NCI-H1048 (cell line): ENCODE measurements at regions not wholly inside any gene's neighbourhood (a gene's known extent, or its start where the extent isn't known, plus 50 kb on each side); places are given as distances from the start of the nearest gene placed in this dataset.

Experiments used
- DNase-seq: peaks from one replicate; lab custom pipeline; 2025; lab: John Stamatoyannopoulos, UW

GRCh38 chr18:76195601-76196000, 299.4 kb downstream of the ZNF516 start:
- DNase-seq: no peak

GRCh38 chr18:76188097-76188496, 306.9 kb downstream of the ZNF516 start:
- no peak for DNase-seq

- DNase-seq: no peak
Measured at GRCh38 chr18:76179257-76179656, 315.8 kb downstream of the ZNF516 start.

GRCh38 chr18:76177160-76177559, 317.9 kb downstream of the ZNF516 start:
- no peak for DNase-seq

- no peak for DNase-seq
Measured at GRCh38 chr18:76174451-76174850, 320.6 kb downstream of the ZNF516 start.

GRCh38 chr18:76169733-76170132, 325.3 kb downstream of the ZNF516 start:
- no peak for DNase-seq

DNA sequence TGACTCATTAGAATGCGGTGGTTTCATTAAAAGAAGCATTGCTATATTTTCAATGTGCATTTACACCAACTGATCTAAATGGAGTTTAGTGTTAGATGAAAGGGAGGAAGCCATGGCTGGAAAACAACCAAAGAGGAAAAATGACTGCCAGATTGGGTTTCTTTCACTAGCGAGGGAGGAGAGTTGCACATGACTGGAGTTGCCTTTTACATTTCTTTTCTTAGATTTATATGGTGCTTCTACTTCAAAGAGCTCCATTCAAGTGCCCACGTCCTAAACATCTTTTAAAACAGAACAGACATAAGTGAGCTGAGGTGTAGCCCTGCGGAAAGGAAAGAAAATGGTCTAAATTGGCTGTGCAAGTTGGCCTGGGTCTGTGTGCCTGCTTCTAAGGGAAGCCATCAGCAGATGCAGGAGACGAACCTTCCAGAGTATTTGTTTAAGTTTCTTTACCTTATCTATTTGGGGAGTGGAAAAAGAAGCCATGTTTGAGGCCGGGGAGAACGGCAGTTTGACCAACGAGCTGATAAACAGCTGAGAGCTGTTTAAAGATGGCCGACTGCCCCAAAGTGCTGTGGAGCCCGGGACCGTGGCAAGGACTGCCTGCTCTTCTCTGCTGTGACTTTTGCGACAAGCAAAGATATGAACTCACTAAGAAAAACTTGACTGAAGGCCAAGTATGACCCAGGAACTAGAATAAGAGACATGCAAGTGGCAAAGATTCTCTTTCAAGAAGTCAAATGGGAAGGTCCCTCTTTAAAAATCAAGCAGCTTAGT, 327.0 kb downstream of the ZNF516 start:
- DNase-seq: no peak

- no peak for DNase-seq
Measured at GRCh38 chr18:76167410-76167809, 327.6 kb downstream of the ZNF516 start.

DNA sequence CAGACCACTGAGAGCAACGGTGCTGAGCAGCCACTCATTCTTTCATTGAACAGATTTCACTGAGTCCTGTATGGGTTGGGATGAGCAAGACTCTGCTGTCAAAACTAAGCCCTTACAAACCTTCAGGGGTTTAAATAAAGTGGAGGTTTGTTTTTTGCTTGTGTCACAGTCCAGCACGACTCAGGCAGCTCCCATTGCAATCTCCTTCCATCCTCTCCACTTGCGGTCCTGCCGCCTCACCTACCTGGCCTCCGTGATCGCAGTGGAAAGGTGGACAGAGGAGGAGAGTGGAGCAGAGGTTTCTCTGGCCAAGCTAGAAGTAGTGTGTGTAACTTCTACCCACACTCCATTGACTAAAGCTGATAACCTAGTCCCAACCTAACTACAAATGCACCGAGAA, 332.2 kb downstream of the ZNF516 start:
- no peak for DNase-seq

GRCh38 chr18:76161983-76162382, 333.1 kb downstream of the ZNF516 start:
- no peak for DNase-seq

- no peak for DNase-seq
Measured at GRCh38 chr18:76153691-76154090, 341.4 kb downstream of the ZNF516 start.

GRCh38 chr18:76149734-76150133, 345.3 kb downstream of the ZNF516 start:
- no peak for DNase-seq

GRCh38 chr18:76149284-76149683, 345.8 kb downstream of the ZNF516 start:
- no peak for DNase-seq

GRCh38 chr18:76145521-76146376, 349.3 kb downstream of the ZNF516 start:
- DNase-seq: no peak

DNA sequence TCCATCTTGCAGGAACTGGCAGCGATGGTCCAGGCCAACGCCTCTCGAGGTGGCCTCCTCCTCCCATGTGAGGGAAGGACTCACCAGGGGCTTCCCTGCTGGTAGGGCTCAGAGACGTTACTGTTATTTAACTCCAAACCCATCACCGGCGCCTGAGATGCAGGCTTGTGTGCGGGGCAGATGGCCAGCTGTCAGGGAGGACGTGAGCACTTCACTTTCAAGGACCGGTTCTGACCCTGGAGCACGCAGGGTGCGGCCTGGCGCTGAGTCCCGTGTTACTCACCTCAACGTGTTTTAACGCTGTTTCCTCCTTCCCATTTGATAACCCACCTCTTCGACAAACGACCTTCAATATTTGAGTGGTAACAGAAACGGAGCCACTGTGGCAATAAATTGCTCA, 350.2 kb downstream of the ZNF516 start:
- no peak for DNase-seq

GRCh38 chr18:76142611-76143010, 352.4 kb downstream of the ZNF516 start:
- no peak for DNase-seq

DNA sequence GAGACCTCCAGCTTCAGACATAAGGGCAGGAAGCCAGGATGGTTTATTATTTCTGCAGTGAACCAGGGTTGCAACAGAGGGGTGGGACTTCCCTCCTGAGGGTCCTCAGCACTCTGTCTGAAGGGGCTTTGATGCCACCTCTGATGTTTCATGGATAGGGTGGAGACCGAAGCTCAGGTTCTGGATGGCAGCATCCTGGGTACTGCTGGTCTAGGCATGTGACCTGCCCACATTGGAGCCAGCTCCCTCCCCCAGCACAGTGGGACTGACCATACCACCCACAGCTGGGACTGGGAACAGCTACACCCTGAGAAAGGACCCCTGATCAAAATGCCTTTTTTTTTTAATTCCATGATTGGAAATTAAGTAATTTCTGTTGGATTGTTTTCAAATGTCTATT, 355.2 kb downstream of the ZNF516 start:
- DNase-seq: no peak

- DNase-seq: no peak
Measured at GRCh38 chr18:76137216-76137615, 357.8 kb downstream of the ZNF516 start.

DNA sequence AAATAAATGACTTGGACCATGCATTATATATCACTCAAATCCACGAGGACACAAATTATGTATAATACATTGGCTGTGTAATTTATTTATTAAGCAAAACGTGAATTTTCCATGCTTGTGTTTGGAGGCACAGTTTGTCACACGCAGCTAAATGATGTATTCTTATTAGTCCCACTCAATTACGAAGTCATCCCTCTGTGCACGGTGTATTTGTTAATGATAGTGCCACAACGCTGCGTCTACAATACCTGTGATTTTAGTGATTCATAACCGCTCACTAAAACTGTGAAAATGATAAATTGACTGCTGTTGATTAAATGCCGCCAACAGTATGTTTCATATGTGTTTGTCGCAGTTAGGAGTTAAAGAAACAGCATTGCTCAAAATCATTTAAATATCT, 358.3 kb downstream of the ZNF516 start:
- DNase-seq: no peak

- no peak for DNase-seq
Measured at GRCh38 chr18:76134628-76135027, 360.4 kb downstream of the ZNF516 start.

- DNase-seq: no peak
Measured at GRCh38 chr18:76133873-76134272, 361.2 kb downstream of the ZNF516 start.

DNA sequence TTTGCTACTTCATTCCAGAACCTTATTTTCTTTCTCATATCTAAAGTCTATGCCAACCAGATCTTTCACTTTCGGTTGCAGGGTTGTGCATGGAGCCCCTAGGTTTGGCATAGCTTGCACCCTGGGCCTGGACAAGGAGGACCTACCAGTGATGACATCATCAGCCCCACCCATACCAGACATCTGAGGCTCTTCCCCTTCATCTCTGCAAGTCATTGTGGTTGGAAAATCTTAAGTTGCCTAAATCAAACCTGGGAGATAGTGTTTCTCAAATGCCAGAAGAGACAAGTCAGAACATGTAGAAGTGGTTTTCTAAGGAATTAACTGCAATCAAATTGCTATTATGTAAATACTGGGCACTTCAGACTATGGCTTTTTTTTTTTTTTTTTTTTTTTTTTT, 363.3 kb downstream of the ZNF516 start:
- no peak for DNase-seq

GRCh38 chr18:76130845-76131244, 364.2 kb downstream of the ZNF516 start:
- DNase-seq: no peak
